Keratinocyte (primary cell): ENCODE measurements at regions not wholly inside any gene's neighbourhood (a gene's known extent, or its start where the extent isn't known, plus 50 kb on each side); places are given as distances from the start of the nearest gene placed in this dataset.

Source experiments
- DNase-seq: peaks from one replicate; pipeline ENCODE4 v3.0.0-alpha.2; 2011; ENCODE audit warnings: low read depth, missing footprints, low spot score
- FAIRE-seq: peaks from 2 replicates; lab custom pipeline; 2011; peaks lifted over from hg19 to GRCh38; lab: Jason Lieb, UNC
- H2AFZ ChIP-seq: 2 replicates; pipeline ENCODE4 v1.6.0; 2012; ENCODE audit warnings: low read length, control low read depth, inconsistent platforms; ENCODE audit not compliant: control insufficient read depth
- H3K27ac ChIP-seq: 2 replicates; pipeline ENCODE4 v1.5.1; 2011; ENCODE audit warnings: low read length; ENCODE audit not compliant: control insufficient read depth, insufficient read depth
- H3K27me3 ChIP-seq: 3 replicates; pipeline ENCODE4 v1.6.0; 2011; ENCODE audit warnings: low read length; ENCODE audit not compliant: control insufficient read depth, insufficient read depth; ENCODE audit errors: extremely low read depth
- H3K36me3 ChIP-seq, 2 experiments: 2 replicates in 1 of 2; 3 replicates in 1 of 2; pipeline ENCODE4 v1.5.1; 2011; ENCODE audit warnings: low read length in 2 of 2, mild to moderate bottlenecking in 1 of 2; ENCODE audit not compliant: control insufficient read depth in 2 of 2, insufficient read depth in 2 of 2; ENCODE audit errors: extremely low read depth in 1 of 2
- H3K4me1 ChIP-seq: 3 replicates; pipeline ENCODE4 v1.5.1; 2011; ENCODE audit warnings: low read length; ENCODE audit not compliant: control insufficient read depth, insufficient read depth; ENCODE audit errors: extremely low read depth
- H3K4me2 ChIP-seq: 3 replicates; pipeline ENCODE4 v1.6.0; 2011; ENCODE audit warnings: low read depth, low read length; ENCODE audit not compliant: control insufficient read depth, insufficient read depth; ENCODE audit errors: extremely low read depth
- H3K4me3 ChIP-seq, 3 experiments: fragments of 200-600 bp in 1 of 3; sonication (generic) in 1 of 3; 2 replicates in 2 of 3; 3 replicates in 1 of 3; pipeline ENCODE4 v1.5.1; 2011 to 2016; ENCODE audit warnings: low read length in 3 of 3, mild to moderate bottlenecking in 3 of 3, control low read depth in 2 of 3, inconsistent platforms in 1 of 3, low read depth in 1 of 3, mixed read lengths in 1 of 3, mixed run types in 1 of 3, moderate library complexity in 1 of 3; ENCODE audit not compliant: control insufficient read depth in 2 of 3, insufficient read depth in 2 of 3; ENCODE audit errors: extremely low read depth in 1 of 3
- H3K79me2 ChIP-seq: 2 replicates; pipeline ENCODE4 v1.6.0; 2012; ENCODE audit warnings: low read length; ENCODE audit not compliant: control insufficient read depth, insufficient read depth
- H3K9ac ChIP-seq: 3 replicates; pipeline ENCODE4 v1.6.0; 2011; ENCODE audit warnings: low read length; ENCODE audit not compliant: control insufficient read depth, insufficient read depth; ENCODE audit errors: extremely low read depth
- H3K9me1 ChIP-seq: 3 replicates; pipeline ENCODE4 v1.6.0; 2011; ENCODE audit warnings: low read length; ENCODE audit not compliant: control insufficient read depth, insufficient read depth; ENCODE audit errors: extremely low read depth
- H3K9me3 ChIP-seq: 2 replicates; pipeline ENCODE4 v1.5.1; 2012; ENCODE audit warnings: low read depth, low read length; ENCODE audit not compliant: control insufficient read depth
- H4K20me1 ChIP-seq: 3 replicates; pipeline ENCODE4 v1.6.0; 2011; ENCODE audit warnings: low read length; ENCODE audit not compliant: control insufficient read depth, insufficient read depth; ENCODE audit errors: extremely low read depth
- CTCF ChIP-seq, 3 experiments: IDR thresholded peaks in 1 of 3; conservative IDR thresholded peaks in 1 of 3; optimal IDR thresholded peaks in 1 of 3; 2 replicates in 2 of 3; 3 replicates in 1 of 3; pipeline versions ENCODE3 to v1.5.1; 2011; ENCODE audit warnings: low read length in 3 of 3, mild to moderate bottlenecking in 3 of 3, moderate library complexity in 2 of 3, control low read depth in 1 of 3, inconsistent platforms in 1 of 3; ENCODE audit not compliant: insufficient read depth in 2 of 3; ENCODE audit errors: extremely low read depth in 1 of 3
- EZH2 ChIP-seq: IDR thresholded peaks from one replicate; pipeline ENCODE4 v1.6.1; 2012; ENCODE audit warnings: inconsistent platforms, mild to moderate bottlenecking, low read length, moderate library complexity
- dilution Hi-C: fragments of 300-500 bp; cut with MboI; formaldehyde crosslinking; loops from one replicate; pipeline ENCODE4 v1.7.0; 2020; ENCODE audit warnings: low sequenced_read_pairs; ENCODE audit not compliant: extremely low pct_ligation_motif_present

DNA sequence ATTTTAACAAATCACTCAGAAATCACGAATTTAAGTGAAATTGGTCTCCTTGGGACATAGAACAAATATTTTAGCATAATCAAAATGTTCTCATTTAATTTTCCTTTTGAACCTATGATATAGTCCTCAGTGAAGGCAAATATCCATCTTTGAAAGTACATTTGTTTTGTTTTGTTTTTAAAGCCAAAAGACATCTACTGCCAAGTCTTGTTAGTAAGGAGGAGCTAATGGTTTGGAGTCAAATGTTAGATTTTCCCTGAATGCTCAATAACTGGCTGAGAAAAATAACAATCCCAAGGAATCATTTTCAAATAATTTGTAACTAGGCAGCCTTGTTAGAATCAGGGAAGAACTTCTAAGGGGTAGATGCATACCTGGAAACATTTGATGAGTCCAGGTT, 302.9 kb upstream of the MAF start:
- dilution Hi-C loops, result no loop called here
- no peak for TF ChIP-seq EZH2
- no peak for TF ChIP-seq CTCF (optimal IDR thresholded peaks at IDR 0.05 in 1 of 3, IDR thresholded peaks at IDR 0.05 in 1 of 3, conservative IDR thresholded peaks at IDR 0.05 in 1 of 3; ENCODE audit: extremely low read depth in 1 of 3, insufficient read depth in 2 of 3, low read length in 3 of 3)
- no peak for FAIRE-seq

GRCh38 chr16:79902351-79902750, 301.8 kb upstream of the MAF start:
- Histone ChIP-seq H3K9me1 (no peaks in the 10 kb centered on the region), H3K36me3 (no peaks in the 10 kb centered on the region), H3K4me2 (no peak overlapping the region), H3K4me1 (peaks cover 4% of the 10 kb centered on the region), H3K27me3 (no peaks in the 10 kb centered on the region), H3K79me2 (no peaks in the 10 kb centered on the region), H3K9me3 (no peaks in the 10 kb centered on the region), H3K27ac (no peak overlapping the region), H3K9ac (no peak overlapping the region), H4K20me1 (no peaks in the 10 kb centered on the region), H2AFZ (no peak overlapping the region), H3K4me3 (no peak overlapping the region)
- DNase-seq (no peak), FAIRE-seq (no peak)
- dilution Hi-C loops, result no loop called here
- TF ChIP-seq EZH2 (no peak), CTCF (optimal IDR thresholded peaks at IDR 0.05 in 1 of 3, IDR thresholded peaks at IDR 0.05 in 1 of 3, conservative IDR thresholded peaks at IDR 0.05 in 1 of 3; ENCODE audit: extremely low read depth in 1 of 3, insufficient read depth in 2 of 3, low read length in 3 of 3) (no peak)

More for the DNA sequence above, 302.9 kb upstream of the MAF start:
- no peak overlapping the region for H3K27ac ChIP-seq
- no peak overlapping the region for H3K9ac ChIP-seq
- H3K36me3 ChIP-seq, result no peaks in the 10 kb centered on the region
- H3K4me2 ChIP-seq, result no peak overlapping the region
- H3K4me3 ChIP-seq, result no peak overlapping the region
- H3K79me2 ChIP-seq, result no peaks in the 10 kb centered on the region
- H3K9me3 ChIP-seq, result no peaks in the 10 kb centered on the region
- H3K4me1 ChIP-seq, result peaks cover 4% of the 10 kb centered on the region
- no peaks in the 10 kb centered on the region for H4K20me1 ChIP-seq
- H2AFZ ChIP-seq, result no peak overlapping the region
- no peaks in the 10 kb centered on the region for H3K9me1 ChIP-seq
- no peak for DNase-seq
- no peaks in the 10 kb centered on the region for H3K27me3 ChIP-seq
